K562 (cell line): ENCODE measurements at regions not wholly inside any gene's neighbourhood (a gene's known extent, or its start where the extent isn't known, plus 50 kb on each side); places are given as distances from the start of the nearest gene placed in this dataset.

Experiments used
- CBFA2T3 ChIP-seq: fragments of 450-650 bp; IDR thresholded peaks from 2 replicates; pipeline ENCODE4 v1.6.1; 2017
- CEBPB ChIP-seq: fragments of 450-650 bp; IDR thresholded peaks from 2 replicates; pipeline ENCODE4 v1.6.1; 2016; ENCODE audit warnings: missing genetic modification characterization, missing compliant biosample characterization
- DPF2 ChIP-seq: fragments of 450-650 bp; IDR thresholded peaks from 2 replicates; pipeline ENCODE4 v1.6.1; 2016
- E2F3 ChIP-seq: fragments of 250-450 bp; sonication (Bioruptor Pico); IDR thresholded peaks from 2 replicates; pipeline ENCODE4 v1.4.0; 2020; ENCODE audit warnings: mild to moderate bottlenecking
- GATAD2B ChIP-seq: fragments of 450-650 bp; IDR thresholded peaks from 2 replicates; pipeline ENCODE4 v1.6.1; 2017; ENCODE audit warnings: mild to moderate bottlenecking, borderline replicate concordance
- HNRNPLL ChIP-seq: fragments of 200-400 bp; formaldehyde crosslinking; IDR thresholded peaks from 2 replicates; pipeline ENCODE4 v1.6.1; 2017; ENCODE audit warnings: low read length, low read depth, mild to moderate bottlenecking; ENCODE audit not compliant: poor library complexity, severe bottlenecking
- IRF9 ChIP-seq: fragments of 450-650 bp; IDR thresholded peaks from 2 replicates; pipeline ENCODE4 v1.6.1; 2016; ENCODE audit warnings: missing biosample characterization, missing genetic modification characterization
- MCM3 ChIP-seq: fragments of 450-650 bp; IDR thresholded peaks from 2 replicates; pipeline ENCODE4 v1.6.1; 2016
- MTA1 ChIP-seq: fragments of 450-650 bp; IDR thresholded peaks from 2 replicates; pipeline ENCODE4 v1.6.1; 2017; ENCODE audit warnings: borderline replicate concordance
- NFRKB ChIP-seq: fragments of 450-650 bp; IDR thresholded peaks from 2 replicates; pipeline ENCODE4 v1.6.1; 2016; ENCODE audit warnings: low read depth
- RFX5 ChIP-seq: IDR thresholded peaks from 2 replicates; pipeline ENCODE4 v1.6.1; 2011; ENCODE audit warnings: low read depth, mild to moderate bottlenecking, improper control_type of control experiment, low read length
- SIX5 ChIP-seq, 2 experiments: IDR thresholded peaks; 2 replicates each; pipeline ENCODE4 v1.6.1; 2011; ENCODE audit warnings: low read length in 2 of 2, borderline replicate concordance in 1 of 2, low read depth in 1 of 2, mild to moderate bottlenecking in 1 of 2, moderate library complexity in 1 of 2; ENCODE audit not compliant: insufficient read depth in 1 of 2
- SMARCE1 ChIP-seq: fragments of 450-650 bp; IDR thresholded peaks from 2 replicates; pipeline ENCODE4 v1.7.1; 2016; ENCODE audit warnings: mild to moderate bottlenecking
- SNIP1 ChIP-seq: fragments of 450-650 bp; IDR thresholded peaks from 2 replicates; pipeline ENCODE4 v1.7.1; 2017; ENCODE audit warnings: low read depth, mild to moderate bottlenecking
- SREBF1 ChIP-seq: fragments of 150-350 bp; IDR thresholded peaks from 2 replicates; pipeline ENCODE4 v1.6.1; 2014; ENCODE audit warnings: antibody characterized with exemption, low read depth, low read length, borderline replicate concordance
- TAF7 ChIP-seq: fragments of 450-650 bp; IDR thresholded peaks from 2 replicates; pipeline ENCODE4 v1.6.1; 2016; ENCODE audit warnings: missing genetic modification characterization, missing compliant biosample characterization
- TCF3 ChIP-seq: sonication (generic); formaldehyde crosslinking; IDR thresholded peaks from 2 replicates; pipeline ENCODE4 v1.4.0; 2020; ENCODE audit warnings: mild to moderate bottlenecking, missing genetic modification reagents
- TCFL5 ChIP-seq: fragments of 250-450 bp; sonication (Bioruptor Pico); conservative IDR thresholded peaks from 2 replicates; pipeline ENCODE4 v1.6.1; 2021; ENCODE audit warnings: mild to moderate bottlenecking, moderate library complexity, matching md5 sums
- ZKSCAN3 ChIP-seq: fragments of 250-450 bp; sonication (Bioruptor Pico); IDR thresholded peaks from 2 replicates; pipeline ENCODE4 v1.4.0; 2020
- ZNF143 ChIP-seq: sonication (generic); formaldehyde crosslinking; IDR thresholded peaks from 2 replicates; pipeline ENCODE4 v1.9.0; 2022; ENCODE audit warnings: mild to moderate bottlenecking, missing genetic modification reagents
- ZNF764 ChIP-seq: fragments of 250-450 bp; sonication (Bioruptor Pico); IDR thresholded peaks from 2 replicates; pipeline ENCODE4 v1.4.0; 2020; ENCODE audit warnings: low read depth, mild to moderate bottlenecking, moderate library complexity
- ZNF766 ChIP-seq: fragments of 200-800 bp; sonication (Bioruptor generic); conservative IDR thresholded peaks from 2 replicates; pipeline ENCODE4 v1.6.1; 2016; ENCODE audit warnings: missing genetic modification characterization, missing compliant biosample characterization
- TF ChIP-seq, protein P1 (sequence below): sonication (generic); IDR thresholded peaks from 2 replicates; pipeline ENCODE4 v1.6.1; 2016
- TF ChIP-seq, protein P2 (sequence below), 2 experiments: fragments of 450-650 bp in 1 of 2; sonication (generic) in 1 of 2; formaldehyde crosslinking in 1 of 2; IDR thresholded peaks in 1 of 2; conservative IDR thresholded peaks in 1 of 2; 2 replicates each; pipeline versions ENCODE4 v1.6.1 to v1.8.1; 2016 to 2023; ENCODE audit warnings: mild to moderate bottlenecking in 2 of 2, moderate library complexity in 2 of 2, inconsistent platforms in 1 of 2, missing genetic modification reagents in 1 of 2
- TF ChIP-seq, protein P3 (sequence below): sonication (generic); formaldehyde crosslinking; IDR thresholded peaks from 2 replicates; pipeline ENCODE4 v1.8.0; 2022; ENCODE audit warnings: missing genetic modification reagents, mild to moderate bottlenecking, moderate library complexity, borderline replicate concordance

DNA sequence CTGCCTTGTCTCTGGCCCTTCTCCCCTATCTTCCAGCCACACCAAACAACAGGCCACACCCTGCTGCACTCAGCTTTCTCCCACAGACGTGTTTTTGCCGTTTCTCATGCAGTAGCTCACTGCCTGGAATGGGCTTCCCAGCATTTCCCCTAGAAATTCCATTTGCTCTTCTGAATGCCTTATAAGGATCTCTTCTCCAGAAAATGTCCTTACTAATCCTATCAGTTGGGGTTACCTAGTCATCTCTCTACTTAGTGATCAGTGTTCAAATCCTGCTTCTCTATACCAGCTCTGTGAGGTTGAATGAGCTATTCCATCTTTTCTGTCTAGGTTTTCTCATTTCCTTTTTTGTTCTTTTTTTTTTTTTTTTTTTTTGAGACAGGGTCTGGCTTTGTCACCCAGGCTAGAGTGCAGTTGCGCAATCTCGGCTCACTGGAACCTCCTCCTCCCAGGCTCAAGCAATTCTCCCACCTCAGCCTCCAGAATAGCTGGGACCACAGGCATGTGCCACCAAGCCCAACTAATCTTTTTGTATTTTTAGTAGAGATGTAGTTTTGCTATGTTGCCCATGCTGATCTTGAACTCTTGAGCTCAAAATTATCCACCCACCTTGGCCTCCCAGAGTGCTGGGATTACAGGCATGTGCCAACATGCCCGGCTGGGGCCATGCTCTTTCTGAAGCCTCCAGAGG is 98.2 kb upstream of the CHD2 start (continued):
- TF ChIP-seq, protein P1, sequence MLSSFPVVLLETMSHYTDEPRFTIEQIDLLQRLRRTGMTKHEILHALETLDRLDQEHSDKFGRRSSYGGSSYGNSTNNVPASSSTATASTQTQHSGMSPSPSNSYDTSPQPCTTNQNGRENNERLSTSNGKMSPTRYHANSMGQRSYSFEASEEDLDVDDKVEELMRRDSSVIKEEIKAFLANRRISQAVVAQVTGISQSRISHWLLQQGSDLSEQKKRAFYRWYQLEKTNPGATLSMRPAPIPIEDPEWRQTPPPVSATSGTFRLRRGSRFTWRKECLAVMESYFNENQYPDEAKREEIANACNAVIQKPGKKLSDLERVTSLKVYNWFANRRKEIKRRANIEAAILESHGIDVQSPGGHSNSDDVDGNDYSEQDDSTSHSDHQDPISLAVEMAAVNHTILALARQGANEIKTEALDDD, result peak; percentile 61
- TF ChIP-seq TCFL5 (no peak), TAF7 (tag) (no peak), CEBPB (peak; percentile 100), RFX5 (no peak), MTA1 (peak; percentile 9; the same call in 1 of the 2 replicates), GATAD2B (no peak), SIX5 (IDR thresholded peaks at IDR 0.05; ENCODE audit: borderline replicate concordance in 1 of 2, insufficient read depth in 1 of 2, low read depth in 1 of 2, low read length in 2 of 2) (no peak), NFRKB (peak; percentile 78; the same call in 1 of the 2 replicates), ZNF143 (CRISPR knock-in tag) (no peak), ZKSCAN3 (no peak), CBFA2T3 (peak; percentile 21; the same call in 1 of the 2 replicates), ZNF764 (CRISPR knock-in tag) (no peak), ZNF766 (0 out of 2 replicates have a peak, but pooled peaks have one; percentile 38), MCM3 (no peak), SMARCE1 (0 out of 2 replicates have a peak, but pooled peaks have one; percentile 55), HNRNPLL (no peak), TCF3 (CRISPR knock-in tag) (peak; percentile 37; the same call in 1 of the 2 replicates), E2F3 (CRISPR knock-in tag) (no peak), IRF9 (tag) (peak; percentile 96), SNIP1 (no peak), DPF2 (peak; percentile 68), SREBF1 (no peak)
- TF ChIP-seq, protein P2, sequence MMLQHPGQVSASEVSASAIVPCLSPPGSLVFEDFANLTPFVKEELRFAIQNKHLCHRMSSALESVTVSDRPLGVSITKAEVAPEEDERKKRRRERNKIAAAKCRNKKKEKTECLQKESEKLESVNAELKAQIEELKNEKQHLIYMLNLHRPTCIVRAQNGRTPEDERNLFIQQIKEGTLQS (IDR thresholded peaks at IDR 0.05), result peak; percentile 67
- TF ChIP-seq, protein P2 (CRISPR knock-in tag; conservative IDR thresholded peaks at IDR 0.05), result no peak
- TF ChIP-seq, protein P3, sequence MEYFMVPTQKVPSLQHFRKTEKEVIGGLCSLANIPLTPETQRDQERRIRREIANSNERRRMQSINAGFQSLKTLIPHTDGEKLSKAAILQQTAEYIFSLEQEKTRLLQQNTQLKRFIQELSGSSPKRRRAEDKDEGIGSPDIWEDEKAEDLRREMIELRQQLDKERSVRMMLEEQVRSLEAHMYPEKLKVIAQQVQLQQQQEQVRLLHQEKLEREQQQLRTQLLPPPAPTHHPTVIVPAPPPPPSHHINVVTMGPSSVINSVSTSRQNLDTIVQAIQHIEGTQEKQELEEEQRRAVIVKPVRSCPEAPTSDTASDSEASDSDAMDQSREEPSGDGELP (CRISPR knock-in tag), result no peak
